ENCODE measurements at regions not wholly inside any gene's neighbourhood (a gene's known extent, or its start where the extent isn't known, plus 50 kb on each side); places are given as distances from the start of the nearest gene placed in this dataset.
"Not testable (repeated sequence)": the region's sequence is repeated elsewhere in the genome, so short reads cannot be mapped to it uniquely, and the experiment has no call there.

DNA sequence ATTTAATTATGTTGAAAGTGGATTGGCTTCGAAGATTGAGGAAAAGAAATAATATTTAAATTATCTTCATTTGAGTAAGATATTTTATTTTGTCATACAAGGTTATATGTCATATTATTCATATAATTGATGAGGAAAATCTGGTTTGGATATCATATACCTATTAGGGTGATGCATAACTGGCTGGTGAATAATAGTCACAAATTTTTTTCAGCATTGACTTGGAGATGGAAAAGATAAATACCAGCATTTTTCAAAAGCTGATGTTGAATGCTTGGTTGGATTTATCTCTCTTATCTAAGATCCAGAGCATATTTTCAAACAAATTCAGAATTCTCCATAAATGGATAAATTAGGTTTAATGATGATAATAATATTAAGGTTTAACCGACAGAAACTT, 93.5 kb upstream of the SLIT2 start:
- DNase-seq, result no peak
- H3K9me3 ChIP-seq (replicated peaks), result no peaks in the 10 kb centered on the region
- H3K36me3 ChIP-seq, result no peaks in the 10 kb centered on the region
- no peaks in the 10 kb centered on the region for H3K4me1 ChIP-seq
- H3K27ac ChIP-seq, result no peak overlapping the region
- H3K27me3 ChIP-seq, result no peaks in the 10 kb centered on the region
- H3K4me3 ChIP-seq, result no peak overlapping the region

DNA sequence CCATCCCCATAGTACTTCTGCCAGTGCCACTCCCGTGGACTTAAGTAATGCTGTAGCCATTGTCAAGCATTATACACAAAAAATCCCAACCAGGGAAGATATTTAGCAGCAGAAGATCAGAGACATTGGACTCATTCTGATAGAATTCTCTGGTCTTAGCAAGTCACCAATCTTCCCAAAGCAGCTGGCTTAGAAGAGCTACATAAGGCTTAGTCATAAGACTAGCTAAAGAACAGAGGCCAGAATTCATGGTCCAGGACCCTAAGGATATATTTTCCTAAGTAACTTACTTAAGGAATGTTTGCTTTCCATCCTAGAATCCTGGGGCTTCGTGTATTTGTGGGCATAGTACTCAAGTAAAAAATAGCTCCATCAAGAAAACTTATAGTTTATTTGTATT, 100.3 kb upstream of the SLIT2 start:
- no peak for DNase-seq

DNA sequence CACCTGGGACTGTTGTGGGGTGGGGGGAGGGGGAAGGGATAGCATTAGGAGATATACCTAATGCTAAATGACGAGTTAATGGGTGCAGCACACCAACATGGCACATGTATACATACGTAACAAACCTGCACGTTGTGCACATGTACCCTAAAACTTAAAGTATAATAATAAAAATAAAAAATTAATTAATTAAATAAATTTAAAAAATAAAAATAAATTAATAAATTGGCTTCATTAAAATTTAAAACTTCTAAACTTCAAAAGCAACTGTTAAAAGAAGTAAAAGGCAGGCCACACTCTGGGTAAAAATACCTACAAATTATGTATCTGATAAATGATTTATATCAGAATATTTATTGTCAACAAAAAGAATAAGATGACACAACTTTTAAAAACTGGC, 102.6 kb upstream of the SLIT2 start:
- DNase-seq; H3K9me3 ChIP-seq (replicated peaks); H3K4me1 ChIP-seq; H3K27ac ChIP-seq; H3K36me3 ChIP-seq; H3K4me3 ChIP-seq; H3K27me3 ChIP-seq: not testable (repeated sequence)

More for the DNA sequence above, 100.3 kb upstream of the SLIT2 start:
- H3K9me3 ChIP-seq (replicated peaks), result no peaks in the 10 kb centered on the region
- no peak overlapping the region for H3K4me3 ChIP-seq
- H3K27ac ChIP-seq, result no peak overlapping the region
- H3K36me3 ChIP-seq, result no peaks in the 10 kb centered on the region
- no peaks in the 10 kb centered on the region for H3K27me3 ChIP-seq
- H3K4me1 ChIP-seq, result no peaks in the 10 kb centered on the region

DNA sequence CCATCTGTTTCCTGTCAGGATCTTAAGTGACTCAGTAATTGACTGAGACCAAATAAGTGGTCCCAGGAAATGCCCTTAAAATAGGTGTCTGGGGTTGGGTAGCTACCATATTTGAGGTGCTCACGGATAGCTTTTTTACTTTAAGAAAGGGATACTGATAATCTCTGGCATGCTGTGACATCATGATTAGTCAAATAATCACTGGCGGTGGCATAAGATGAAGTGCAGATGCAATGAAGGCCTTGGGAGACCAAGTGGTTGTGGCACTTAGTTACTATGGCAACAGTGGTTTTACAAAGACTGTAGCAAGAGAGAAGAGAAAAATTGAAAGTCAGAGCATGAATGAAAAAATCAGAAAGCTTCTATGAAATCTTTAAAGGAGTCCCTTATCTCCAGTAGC, 114.5 kb upstream of the SLIT2 start:
- Histone ChIP-seq H3K36me3 (no peaks in the 10 kb centered on the region), H3K4me1 (no peaks in the 10 kb centered on the region), H3K27ac (no peak overlapping the region), H3K27me3 (no peaks in the 10 kb centered on the region), H3K9me3 (replicated peaks) (no peaks in the 10 kb centered on the region), H3K4me3 (no peak overlapping the region)
- no peak for DNase-seq

DNA sequence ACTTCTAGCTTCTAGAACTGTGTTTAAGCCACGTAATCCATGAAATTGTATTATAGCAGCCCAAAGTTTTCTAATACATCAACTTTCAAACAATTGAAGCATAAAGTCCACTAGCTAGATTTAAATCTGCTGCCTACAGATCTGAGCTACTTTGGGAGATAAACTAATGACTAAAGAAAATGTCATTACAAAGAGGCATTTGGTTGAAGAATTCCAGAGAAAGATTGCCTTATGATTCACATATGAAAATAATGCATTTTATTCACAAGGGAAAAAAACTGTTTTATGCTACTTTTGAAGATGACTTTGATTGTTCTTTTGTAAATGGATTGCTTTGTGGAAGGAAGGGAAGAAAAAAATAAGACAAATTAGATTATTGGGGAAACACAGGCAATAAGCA, 124.1 kb upstream of the SLIT2 start:
- no peak overlapping the region for H3K27ac ChIP-seq
- no peak overlapping the region for H3K4me3 ChIP-seq
- no peaks in the 10 kb centered on the region for H3K9me3 ChIP-seq (replicated peaks)
- H3K36me3 ChIP-seq, result no peaks in the 10 kb centered on the region
- no peaks in the 10 kb centered on the region for H3K4me1 ChIP-seq
- DNase-seq, result no peak
- no peaks in the 10 kb centered on the region for H3K27me3 ChIP-seq

DNA sequence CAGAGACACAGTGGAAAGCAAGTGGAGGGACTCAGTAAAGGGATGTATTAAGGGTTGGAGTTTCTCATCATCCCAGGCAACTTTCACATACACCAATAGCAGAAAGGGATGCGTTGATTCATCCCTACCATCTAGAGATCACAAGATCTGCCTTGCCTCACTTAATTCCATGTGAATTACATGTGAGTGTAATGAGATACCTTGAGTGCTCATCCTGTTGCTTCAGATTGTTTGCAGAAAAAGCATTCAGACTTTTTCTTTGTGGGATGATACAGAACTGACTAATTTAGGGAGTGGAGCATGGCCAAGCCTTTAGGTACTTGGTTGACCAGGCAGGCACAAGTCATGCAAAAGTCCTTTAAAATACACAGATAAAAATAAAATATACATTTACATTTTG, 124.8 kb upstream of the SLIT2 start:
- no peak for DNase-seq
- Histone ChIP-seq H3K4me3 (no peak overlapping the region), H3K27me3 (no peaks in the 10 kb centered on the region), H3K36me3 (no peaks in the 10 kb centered on the region), H3K4me1 (no peaks in the 10 kb centered on the region), H3K9me3 (replicated peaks) (no peaks in the 10 kb centered on the region), H3K27ac (no peak overlapping the region)

DNA sequence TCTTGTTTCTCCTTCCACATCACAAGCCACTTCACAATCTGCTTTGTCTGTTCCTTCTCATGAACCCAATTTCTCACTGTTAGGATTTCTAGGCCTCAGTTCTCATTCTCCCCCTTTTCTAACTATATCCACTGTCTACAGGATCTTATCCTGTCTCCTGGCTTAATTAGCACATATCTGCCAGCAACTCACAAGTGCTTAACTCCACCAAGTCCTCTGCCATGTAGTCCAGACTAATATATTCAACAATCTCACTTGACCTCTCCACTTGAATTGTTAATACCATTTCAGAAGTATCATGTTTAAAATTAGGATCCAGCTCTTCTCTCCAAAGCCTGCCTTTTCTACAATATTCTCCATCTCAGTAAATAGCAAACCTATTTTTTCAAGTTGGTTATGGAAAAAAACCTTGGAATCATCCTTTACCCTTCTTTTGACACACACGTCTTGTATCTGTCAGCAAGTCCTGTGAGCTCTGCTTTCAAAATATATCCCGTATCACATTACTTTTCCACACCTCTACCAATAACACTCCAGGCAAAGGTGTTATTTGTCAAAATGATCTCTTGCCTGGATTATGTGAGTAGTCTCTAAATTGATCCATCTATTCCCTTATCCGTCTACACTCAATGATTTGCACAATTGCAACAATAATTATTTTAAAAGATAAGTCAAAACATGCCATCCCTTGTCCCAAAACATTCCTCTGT, 127.2 kb upstream of the SLIT2 start:
- Histone ChIP-seq H3K36me3 (no peaks in the 10 kb centered on the region), H3K4me1 (no peaks in the 10 kb centered on the region), H3K4me3 (no peak overlapping the region), H3K27ac (no peak overlapping the region), H3K9me3 (replicated peaks) (no peaks in the 10 kb centered on the region), H3K27me3 (no peaks in the 10 kb centered on the region)
- DNase-seq, result no peak

DNA sequence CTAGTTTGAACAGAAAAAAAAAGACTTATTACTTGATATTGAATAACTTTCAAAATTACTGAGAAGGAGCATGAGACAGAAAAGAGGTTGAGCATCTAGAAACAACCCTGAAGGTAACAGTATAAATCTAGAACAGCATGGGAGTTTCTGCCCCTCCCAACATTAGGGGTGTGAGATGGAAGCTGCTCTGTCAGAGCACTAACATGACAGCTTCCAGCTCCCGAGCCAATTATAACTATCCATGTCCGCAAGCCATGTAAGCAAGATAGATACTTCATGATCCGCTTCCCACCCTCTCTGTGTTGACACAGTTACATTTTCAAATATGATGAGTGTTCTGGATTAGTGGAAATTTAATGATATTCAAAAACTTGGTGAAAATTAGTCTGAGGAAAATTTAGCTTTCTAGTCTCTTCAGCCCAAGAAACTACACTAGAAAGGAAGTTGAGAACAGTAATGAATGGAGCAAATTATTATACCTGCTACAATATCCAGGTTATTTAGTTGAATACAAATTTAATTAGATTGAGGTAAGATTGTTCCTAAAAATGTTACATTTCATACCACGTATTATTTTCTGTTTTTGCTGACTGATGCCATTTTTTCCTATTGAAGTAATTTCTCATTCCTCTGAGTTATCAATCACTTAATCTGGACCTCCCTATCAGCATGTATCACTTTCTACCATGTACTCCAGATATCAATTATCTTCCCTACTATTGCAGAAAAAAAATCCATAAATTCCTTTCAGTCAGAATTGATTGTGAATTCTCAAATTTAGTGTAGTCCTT, 129.3 kb upstream of the SLIT2 start:
- no peaks in the 10 kb centered on the region for H3K36me3 ChIP-seq
- H3K4me3 ChIP-seq, result no peak overlapping the region
- H3K27me3 ChIP-seq, result no peaks in the 10 kb centered on the region
- no peaks in the 10 kb centered on the region for H3K9me3 ChIP-seq (replicated peaks)
- H3K27ac ChIP-seq, result no peak overlapping the region
- DNase-seq, result no peak
- no peaks in the 10 kb centered on the region for H3K4me1 ChIP-seq

DNA sequence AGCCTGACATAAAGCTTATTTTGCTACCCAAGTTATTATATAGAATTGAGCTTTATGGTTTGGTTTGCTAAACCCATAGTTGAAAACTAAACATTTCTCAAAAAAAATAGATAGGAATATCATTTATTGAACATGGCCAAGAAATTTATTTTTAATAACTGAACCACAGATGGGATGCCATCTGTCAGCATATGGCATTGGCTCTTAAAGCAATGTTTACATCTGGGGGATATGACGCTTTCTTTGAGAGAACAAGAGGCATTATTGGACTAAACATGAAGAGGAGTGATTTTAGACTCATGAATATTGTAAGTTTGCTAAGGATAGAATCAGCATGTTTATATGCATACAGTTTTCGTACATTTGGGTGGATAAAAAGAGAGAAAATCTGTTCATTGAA, 132.6 kb upstream of the SLIT2 start:
- Histone ChIP-seq H3K27ac (no peak overlapping the region), H3K36me3 (no peaks in the 10 kb centered on the region), H3K27me3 (no peaks in the 10 kb centered on the region), H3K4me3 (no peak overlapping the region), H3K9me3 (replicated peaks) (no peaks in the 10 kb centered on the region), H3K4me1 (no peaks in the 10 kb centered on the region)
- DNase-seq, result no peak

DNA sequence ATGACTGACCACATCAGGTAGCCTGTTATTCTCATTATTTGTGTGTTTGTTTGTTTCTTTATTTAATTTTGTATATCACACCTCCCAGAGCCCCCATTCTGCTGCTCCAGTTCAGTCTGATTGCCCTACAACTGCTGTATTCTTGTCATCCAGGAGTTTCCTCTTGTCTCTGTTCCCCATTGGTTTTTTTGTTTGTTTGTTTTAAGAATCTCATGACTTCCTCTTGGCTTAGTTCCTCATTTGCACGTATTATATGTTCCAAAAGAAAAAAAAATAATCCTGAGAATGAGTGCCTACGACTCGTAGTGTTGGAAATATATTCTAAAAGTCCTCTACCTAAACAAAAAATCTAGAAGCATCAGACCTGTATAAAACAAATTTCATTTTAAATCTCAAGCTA, 142.3 kb upstream of the SLIT2 start:
- no peak for DNase-seq
- H3K27me3 ChIP-seq, result no peaks in the 10 kb centered on the region
- no peak overlapping the region for H3K27ac ChIP-seq
- no peaks in the 10 kb centered on the region for H3K4me1 ChIP-seq
- H3K9me3 ChIP-seq (replicated peaks), result no peaks in the 10 kb centered on the region
- H3K4me3 ChIP-seq, result no peak overlapping the region
- H3K36me3 ChIP-seq, result no peaks in the 10 kb centered on the region

DNA sequence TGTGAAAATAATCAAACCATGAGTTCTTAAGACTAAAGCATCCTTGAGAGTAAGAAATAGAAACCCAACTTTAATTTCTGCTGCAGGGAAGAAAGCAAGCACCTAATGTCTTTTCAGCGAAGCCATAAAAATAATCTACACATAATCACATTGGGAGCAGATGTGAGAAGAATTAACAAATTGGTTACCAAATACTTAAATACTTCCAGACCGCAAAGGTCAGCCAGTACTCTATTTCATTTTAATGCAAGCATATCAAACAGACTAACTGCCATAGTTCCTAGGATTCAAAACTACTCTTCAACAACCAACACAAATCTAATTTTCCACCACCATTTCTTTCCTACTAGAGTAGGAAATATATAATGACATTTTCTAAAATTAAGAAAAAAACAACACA, 144.8 kb upstream of the SLIT2 start:
- no peak overlapping the region for H3K4me3 ChIP-seq
- no peaks in the 10 kb centered on the region for H3K4me1 ChIP-seq
- no peaks in the 10 kb centered on the region for H3K36me3 ChIP-seq
- H3K27me3 ChIP-seq, result no peaks in the 10 kb centered on the region
- no peak overlapping the region for H3K27ac ChIP-seq
- H3K9me3 ChIP-seq (replicated peaks), result no peaks in the 10 kb centered on the region
- DNase-seq, result no peak

DNA sequence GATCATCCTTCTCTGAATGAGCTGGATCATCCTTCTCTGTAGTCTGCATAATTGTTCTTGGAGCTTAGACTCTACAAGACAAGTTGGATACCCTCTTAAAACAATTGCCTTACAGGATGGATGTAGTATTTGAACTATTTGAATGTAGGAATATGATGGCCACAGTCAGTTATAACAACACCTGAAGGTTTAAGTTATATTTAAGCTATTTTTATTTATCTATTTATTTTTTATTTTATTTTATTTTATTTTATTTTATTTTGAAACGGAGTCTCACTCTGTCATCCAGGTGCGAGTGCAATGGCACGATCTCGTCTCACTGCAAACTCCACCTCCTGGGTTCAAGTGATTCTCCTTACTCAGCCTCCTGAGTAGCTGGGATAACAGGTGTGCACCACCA, 149.9 kb upstream of the SLIT2 start:
- DNase-seq, result no peak
- Histone ChIP-seq H3K27ac (no peak overlapping the region), H3K4me1 (no peaks in the 10 kb centered on the region), H3K27me3 (no peaks in the 10 kb centered on the region), H3K4me3 (no peak overlapping the region), H3K36me3 (no peaks in the 10 kb centered on the region), H3K9me3 (replicated peaks) (no peaks in the 10 kb centered on the region)

DNA sequence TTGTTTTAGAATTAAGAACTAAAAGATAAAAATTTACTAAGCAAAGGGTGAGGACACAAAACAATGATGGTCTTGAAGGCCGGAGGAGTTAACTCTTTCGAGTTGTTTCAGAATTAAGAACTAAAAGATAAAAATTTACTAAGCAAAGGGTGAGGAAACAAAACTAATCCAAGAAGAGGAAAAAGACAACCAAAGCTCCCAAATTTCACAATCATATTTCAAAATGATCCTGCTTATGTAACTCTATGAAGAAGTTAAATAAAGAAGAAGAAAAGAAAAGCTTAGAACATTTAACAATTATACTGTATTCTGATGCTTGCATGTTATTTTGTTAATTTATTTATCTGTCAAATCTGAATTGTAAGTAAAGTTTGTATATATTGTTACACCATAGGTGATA, 154.8 kb upstream of the SLIT2 start:
- Histone ChIP-seq H3K4me1 (no peaks in the 10 kb centered on the region), H3K27ac (no peak overlapping the region), H3K4me3 (no peak overlapping the region), H3K9me3 (replicated peaks) (no peaks in the 10 kb centered on the region), H3K36me3 (no peaks in the 10 kb centered on the region), H3K27me3 (no peaks in the 10 kb centered on the region)
- no peak for DNase-seq

DNA sequence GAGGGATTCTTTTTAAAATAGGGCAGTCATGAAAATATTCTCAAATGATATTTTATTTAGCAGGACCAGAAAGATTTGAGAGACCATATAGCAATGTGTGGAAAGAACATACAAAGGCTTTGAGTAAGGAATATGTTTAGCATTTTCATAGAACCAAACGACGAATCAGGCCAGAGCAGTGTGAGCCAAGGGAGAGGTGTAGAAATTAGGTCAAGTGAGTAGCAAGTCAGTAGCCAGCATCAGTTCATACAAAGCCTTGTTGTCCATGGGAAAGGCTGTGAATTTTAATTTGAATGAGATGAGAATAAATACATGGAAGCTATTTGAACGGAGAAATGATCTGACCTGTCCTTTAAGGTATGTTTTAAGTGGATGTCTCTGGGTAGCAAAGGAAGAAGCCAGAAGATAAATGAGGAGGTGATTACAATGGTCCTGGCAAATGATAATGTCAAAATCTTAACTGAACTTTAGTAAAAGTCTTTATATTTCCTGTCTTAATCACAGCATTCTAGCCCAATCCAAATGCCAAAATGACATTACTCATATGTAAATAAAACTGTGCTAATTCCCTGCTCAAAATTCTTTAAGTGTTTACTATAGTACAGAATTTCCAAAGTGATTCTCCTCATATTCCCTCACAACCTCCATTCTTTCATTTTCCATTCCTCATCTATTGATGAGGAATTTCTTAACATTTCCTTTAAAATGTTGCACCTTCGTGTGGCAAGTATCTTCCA, 155.7 kb upstream of the SLIT2 start:
- Histone ChIP-seq H3K27ac (no peak overlapping the region), H3K36me3 (no peaks in the 10 kb centered on the region), H3K4me1 (no peaks in the 10 kb centered on the region), H3K9me3 (replicated peaks) (no peaks in the 10 kb centered on the region), H3K4me3 (no peak overlapping the region), H3K27me3 (no peaks in the 10 kb centered on the region)
- DNase-seq, result no peak

DNA sequence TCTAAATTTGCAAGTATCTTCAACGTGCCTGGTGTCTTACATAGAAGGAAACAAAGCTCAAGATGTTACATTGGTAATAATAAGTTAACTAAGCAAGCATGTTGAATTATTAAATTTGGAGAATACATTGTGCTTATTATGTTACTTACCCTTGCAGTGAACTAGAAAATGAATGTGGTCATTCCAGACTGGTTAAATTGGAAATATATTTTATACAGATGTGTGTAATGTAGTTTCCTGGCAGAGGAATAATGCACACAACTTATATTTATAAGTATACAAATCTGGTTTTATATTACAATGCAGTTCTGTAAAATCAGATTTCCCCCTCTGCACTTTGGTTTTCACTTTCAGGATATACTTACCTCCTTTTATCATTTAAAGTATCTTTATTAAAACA, 159.9 kb upstream of the SLIT2 start:
- no peak overlapping the region for H3K27ac ChIP-seq
- no peaks in the 10 kb centered on the region for H3K4me1 ChIP-seq
- H3K4me3 ChIP-seq, result no peak overlapping the region
- H3K27me3 ChIP-seq, result no peaks in the 10 kb centered on the region; the same call in 1 of the 2 replicates
- no peaks in the 10 kb centered on the region for H3K36me3 ChIP-seq
- no peak for DNase-seq
- H3K9me3 ChIP-seq (replicated peaks), result no peaks in the 10 kb centered on the region

Data from SJCRH30 (cell line).